Kidney (tissue), 13 donors: ENCODE measurements at regions not wholly inside any gene's neighbourhood (a gene's known extent, or its start where the extent isn't known, plus 50 kb on each side); places are given as distances from the start of the nearest gene placed in this dataset.
A peak's percentile ranks its signal among the peaks of the same experiment; 100 is the strongest.

Source experiments
- DNase-seq, 5 donors: peaks; one replicate each; pipeline ENCODE4 v3.0.0-alpha.2; 2013 to 2020
- FAIRE-seq: peaks from 2 replicates; lab custom pipeline; 2012; peaks lifted over from hg19 to GRCh38; lab: Jason Lieb, UNC
- H3K27ac ChIP-seq, 2 donors: one replicate each; pipeline ENCODE4 v1.7.0; 2013; ENCODE audit warnings: low read depth in 2 of 2, low read length in 2 of 2, inconsistent platforms in 1 of 2
- H3K27me3 ChIP-seq: one replicate; pipeline ENCODE4 v1.7.1; 2013; ENCODE audit warnings: low read length, inconsistent platforms; ENCODE audit not compliant: control insufficient read depth, insufficient read depth
- H3K36me3 ChIP-seq, 3 donors: one replicate each; pipeline versions ENCODE4 v1.7.0 to v1.7.1; 2013; ENCODE audit warnings: low read length in 3 of 3, control low read depth in 1 of 3, inconsistent platforms in 1 of 3; ENCODE audit not compliant: insufficient read depth in 3 of 3, control insufficient read depth in 2 of 3
- H3K4me1 ChIP-seq, 3 donors: one replicate each; pipeline versions ENCODE4 v1.7.0 to v1.7.1; 2013; ENCODE audit warnings: low read length in 3 of 3, inconsistent platforms in 1 of 3, low read depth in 1 of 3; ENCODE audit not compliant: control insufficient read depth in 2 of 3, insufficient read depth in 2 of 3
- H3K4me3 ChIP-seq, 3 donors: one replicate each; pipeline versions ENCODE4 v1.7.0 to v1.8.1; 2013; ENCODE audit warnings: low read length in 3 of 3, control low read depth in 1 of 3, inconsistent platforms in 1 of 3
- H3K9ac ChIP-seq, 3 donors: one replicate each; pipeline versions ENCODE4 v1.7.0 to v1.7.1; 2013; ENCODE audit warnings: low read length in 3 of 3, control low read depth in 1 of 3, inconsistent platforms in 1 of 3
- H3K9me3 ChIP-seq, 3 donors: one replicate each; pipeline versions ENCODE4 v1.7.0 to v1.7.1; 2013; ENCODE audit warnings: low read length in 3 of 3, control low read depth in 1 of 3, inconsistent platforms in 1 of 3; ENCODE audit not compliant: control insufficient read depth in 2 of 3, insufficient read depth in 1 of 3
- intact Hi-C: fragments of 100-400 bp; cut with DNase I; formaldehyde crosslinking; loops from one replicate; pipeline ENCODE4 v1.11.1; 2022
- TF ChIP-seq, protein P1 (sequence below): IDR thresholded peaks from 3 replicates; pipeline ENCODE4 v1.5.1; 2012; ENCODE audit warnings: mild to moderate bottlenecking, moderate library complexity, borderline replicate concordance; ENCODE audit not compliant: insufficient read depth; ENCODE audit errors: extremely low read depth
- donor health status: control.
- donor health status: control.
- donor health status: control.
- donor health status: control.
- donor health status: control.
- donor health status: DM: yes; HTN: yes; CAD: no.
- donor health status: Normal renal cell carcinoma (clear cell type).

DNA sequence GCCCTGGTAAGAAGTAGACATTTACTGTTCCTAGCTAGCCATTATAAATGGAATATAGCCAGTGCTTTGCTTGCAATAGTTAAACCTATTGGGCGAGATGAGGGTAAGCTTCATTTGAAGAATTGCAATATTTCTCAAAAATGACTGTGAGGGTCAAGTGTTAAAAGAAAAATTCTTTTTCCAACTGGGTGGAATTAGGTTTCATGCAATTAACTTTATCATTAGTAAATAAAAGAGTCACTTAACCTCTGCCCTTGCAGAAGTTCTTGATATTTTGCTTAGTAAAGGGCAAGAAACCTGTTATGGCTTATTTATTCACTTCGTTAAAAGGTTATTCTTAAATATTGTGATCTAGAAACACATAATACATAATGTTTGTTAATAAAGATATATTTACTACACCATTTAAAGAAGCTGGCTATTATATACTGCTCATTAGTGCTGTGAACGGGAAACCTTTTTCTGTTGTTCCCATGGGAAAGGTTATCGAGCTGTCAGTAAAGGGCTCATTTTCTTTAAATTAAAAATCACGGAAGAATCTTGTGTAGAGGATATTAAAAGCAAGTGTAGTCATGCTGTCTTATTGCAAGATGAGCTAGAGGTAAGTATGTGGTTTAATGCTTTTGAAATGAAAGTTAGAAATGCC lies 370.5 kb downstream of the CSNK1G3 start:
- Histone ChIP-seq H3K36me3 (no peaks in the 10 kb centered on the region), H3K4me1 (no peaks in the 10 kb centered on the region), H3K27ac (no peak overlapping the region), H3K4me3 (peak overlapping the region in 2 of 3 donors; percentile 5 to 26), H3K9ac (no peak overlapping the region), H3K27me3 (no peaks in the 10 kb centered on the region), H3K9me3 (no peaks in the 10 kb centered on the region)
- FAIRE-seq (no peak), DNase-seq (no peak)
- intact Hi-C loops: no loop called here
- TF ChIP-seq, protein P1, sequence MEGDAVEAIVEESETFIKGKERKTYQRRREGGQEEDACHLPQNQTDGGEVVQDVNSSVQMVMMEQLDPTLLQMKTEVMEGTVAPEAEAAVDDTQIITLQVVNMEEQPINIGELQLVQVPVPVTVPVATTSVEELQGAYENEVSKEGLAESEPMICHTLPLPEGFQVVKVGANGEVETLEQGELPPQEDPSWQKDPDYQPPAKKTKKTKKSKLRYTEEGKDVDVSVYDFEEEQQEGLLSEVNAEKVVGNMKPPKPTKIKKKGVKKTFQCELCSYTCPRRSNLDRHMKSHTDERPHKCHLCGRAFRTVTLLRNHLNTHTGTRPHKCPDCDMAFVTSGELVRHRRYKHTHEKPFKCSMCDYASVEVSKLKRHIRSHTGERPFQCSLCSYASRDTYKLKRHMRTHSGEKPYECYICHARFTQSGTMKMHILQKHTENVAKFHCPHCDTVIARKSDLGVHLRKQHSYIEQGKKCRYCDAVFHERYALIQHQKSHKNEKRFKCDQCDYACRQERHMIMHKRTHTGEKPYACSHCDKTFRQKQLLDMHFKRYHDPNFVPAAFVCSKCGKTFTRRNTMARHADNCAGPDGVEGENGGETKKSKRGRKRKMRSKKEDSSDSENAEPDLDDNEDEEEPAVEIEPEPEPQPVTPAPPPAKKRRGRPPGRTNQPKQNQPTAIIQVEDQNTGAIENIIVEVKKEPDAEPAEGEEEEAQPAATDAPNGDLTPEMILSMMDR: no peak

DNA sequence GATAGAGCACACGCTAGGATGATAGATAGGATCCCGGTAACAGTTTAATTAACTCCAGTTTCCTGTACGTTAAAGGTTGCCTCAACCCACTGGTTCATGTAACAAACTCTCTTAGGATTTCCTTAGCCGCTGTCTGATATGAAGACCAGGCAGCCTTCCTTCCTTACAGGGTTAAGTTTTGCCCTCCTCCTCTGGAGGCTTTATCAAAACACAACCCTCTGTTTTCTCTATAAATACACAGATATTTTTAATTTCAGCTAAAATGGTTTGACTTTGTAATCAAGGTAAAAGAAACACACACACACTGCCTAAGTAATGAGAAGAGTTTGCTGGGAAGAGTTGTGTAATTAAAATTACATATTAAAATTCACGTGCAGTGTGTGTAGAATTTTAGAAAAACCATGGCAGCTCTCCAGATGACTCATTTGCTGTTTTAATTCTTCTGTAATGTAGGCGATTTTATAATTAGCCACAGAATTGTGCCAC lies 369.8 kb downstream of the CSNK1G3 start:
- no peaks in the 10 kb centered on the region for H3K36me3 ChIP-seq

DNA sequence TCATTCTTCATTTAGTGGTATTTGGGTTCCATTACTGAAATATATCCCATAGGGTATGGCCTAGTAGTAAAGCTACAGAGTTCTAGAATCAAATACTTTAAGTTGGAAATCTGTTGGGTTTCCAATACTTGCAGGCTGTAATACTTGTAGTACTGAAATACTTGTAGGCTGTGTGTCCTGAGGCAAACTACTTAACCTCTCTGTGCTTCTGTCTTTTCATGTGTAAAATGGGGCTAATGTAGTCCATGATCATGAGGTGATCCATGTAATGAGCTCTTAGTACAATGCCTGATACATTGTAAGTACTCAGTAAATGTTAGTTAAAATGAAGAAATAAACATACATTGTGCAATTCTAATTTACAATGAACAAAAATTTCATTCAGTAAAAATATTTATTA lies 368.9 kb downstream of the CSNK1G3 start:
- Histone ChIP-seq H3K4me1 (peaks cover under 1 to 1% (median 1%) of the 10 kb centered on the region in 3 donors), H3K4me3 (no peak overlapping the region), H3K9me3 (no peaks in the 10 kb centered on the region), H3K36me3 (no peaks in the 10 kb centered on the region), H3K27ac (no peak overlapping the region), H3K9ac (no peak overlapping the region), H3K27me3 (no peaks in the 10 kb centered on the region)
- DNase-seq (no peak), FAIRE-seq (no peak)
- TF ChIP-seq, protein P1: no peak
- intact Hi-C loops: no loop called here

More for the DNA sequence above, 369.8 kb downstream of the CSNK1G3 start:
- Histone ChIP-seq H3K9me3 (no peaks in the 10 kb centered on the region), H3K4me3 (no peak overlapping the region), H3K27ac (no peak overlapping the region), H3K4me1 (no peaks in the 10 kb centered on the region), H3K9ac (no peak overlapping the region), H3K27me3 (no peaks in the 10 kb centered on the region)
- intact Hi-C loops: no loop called here
- TF ChIP-seq, protein P1: no peak
- FAIRE-seq (no peak), DNase-seq (peak in 2 of 5 donors; percentile 79 to 85)

DNA sequence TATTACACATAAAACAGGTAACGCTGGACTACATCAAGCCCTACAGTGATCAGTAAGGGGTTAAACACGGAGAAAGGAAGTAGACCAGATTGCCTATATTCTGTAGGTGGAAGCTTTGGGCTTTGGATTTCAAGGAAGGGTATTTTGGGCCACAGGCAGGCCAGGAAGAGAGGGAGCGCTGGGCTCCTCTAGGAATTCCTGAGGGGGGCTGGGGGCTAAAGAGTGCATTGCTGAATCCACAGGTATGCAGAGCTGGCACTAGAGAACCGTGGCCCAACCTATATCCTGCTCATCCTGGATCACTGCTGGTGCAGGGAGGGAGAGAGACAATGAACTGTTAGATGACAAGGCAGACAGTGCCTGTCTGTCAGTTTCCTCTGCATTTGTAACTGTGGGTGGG lies 367.1 kb downstream of the CSNK1G3 start:
- DNase-seq (no peak), FAIRE-seq (no peak)
- no peaks in the 10 kb centered on the region for H3K27me3 ChIP-seq
- no peak overlapping the region for H3K4me3 ChIP-seq
- H3K4me1 ChIP-seq: peaks cover 4 to 14% (median 11%) of the 10 kb centered on the region in 3 donors
- H3K27ac ChIP-seq: no peak overlapping the region
- TF ChIP-seq, protein P1: no peak
- H3K9me3 ChIP-seq: no peaks in the 10 kb centered on the region
- H3K9ac ChIP-seq: no peak overlapping the region
- H3K36me3 ChIP-seq: no peaks in the 10 kb centered on the region
- intact Hi-C loops: no loop called here
